ENCODE measurements at regions not wholly inside any gene's neighbourhood (a gene's known extent, or its start where the extent isn't known, plus 50 kb on each side); places are given as distances from the start of the nearest gene placed in this dataset.
"Not testable (repeated sequence)": the region's sequence is repeated elsewhere in the genome, so short reads cannot be mapped to it uniquely, and the experiment has no call there.

DNA sequence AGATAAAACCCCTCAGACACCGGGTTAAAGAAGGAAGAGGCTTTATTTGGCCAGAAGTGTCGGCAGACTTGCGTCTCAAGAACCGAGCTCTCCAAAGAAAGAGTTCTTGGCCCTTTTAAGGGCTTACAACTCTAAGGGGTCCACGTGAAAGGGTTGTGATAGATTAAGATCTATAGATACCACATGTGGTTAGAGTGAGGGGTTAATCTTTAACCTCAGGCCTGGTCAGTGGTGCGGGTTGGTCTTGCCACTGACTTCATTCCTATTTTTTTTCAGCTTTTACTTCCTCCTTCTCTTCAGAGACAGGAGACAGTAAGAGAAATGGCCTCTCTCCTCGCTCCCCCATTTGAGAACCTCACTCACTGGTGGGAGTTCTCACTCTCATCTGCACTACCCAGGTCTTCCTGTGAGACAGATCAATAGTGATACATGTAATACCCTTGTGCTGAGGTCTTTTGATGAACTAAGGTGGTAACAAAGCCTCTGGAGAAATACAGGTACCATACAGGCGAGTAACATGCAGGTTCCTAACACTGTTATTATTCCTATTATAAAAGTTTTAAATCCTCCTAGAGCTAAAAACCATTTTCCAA lies 52.4 kb upstream of the COX7C start:
- TF ChIP-seq, protein P1, sequence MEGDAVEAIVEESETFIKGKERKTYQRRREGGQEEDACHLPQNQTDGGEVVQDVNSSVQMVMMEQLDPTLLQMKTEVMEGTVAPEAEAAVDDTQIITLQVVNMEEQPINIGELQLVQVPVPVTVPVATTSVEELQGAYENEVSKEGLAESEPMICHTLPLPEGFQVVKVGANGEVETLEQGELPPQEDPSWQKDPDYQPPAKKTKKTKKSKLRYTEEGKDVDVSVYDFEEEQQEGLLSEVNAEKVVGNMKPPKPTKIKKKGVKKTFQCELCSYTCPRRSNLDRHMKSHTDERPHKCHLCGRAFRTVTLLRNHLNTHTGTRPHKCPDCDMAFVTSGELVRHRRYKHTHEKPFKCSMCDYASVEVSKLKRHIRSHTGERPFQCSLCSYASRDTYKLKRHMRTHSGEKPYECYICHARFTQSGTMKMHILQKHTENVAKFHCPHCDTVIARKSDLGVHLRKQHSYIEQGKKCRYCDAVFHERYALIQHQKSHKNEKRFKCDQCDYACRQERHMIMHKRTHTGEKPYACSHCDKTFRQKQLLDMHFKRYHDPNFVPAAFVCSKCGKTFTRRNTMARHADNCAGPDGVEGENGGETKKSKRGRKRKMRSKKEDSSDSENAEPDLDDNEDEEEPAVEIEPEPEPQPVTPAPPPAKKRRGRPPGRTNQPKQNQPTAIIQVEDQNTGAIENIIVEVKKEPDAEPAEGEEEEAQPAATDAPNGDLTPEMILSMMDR (conservative IDR thresholded peaks at IDR 0.05; ENCODE audit: low read length), result no peak
- no peak for TF ChIP-seq EZH2phosphoT487 (IDR thresholded peaks at IDR 0.05; ENCODE audit: borderline replicate concordance)
- Histone ChIP-seq H3F3A (ENCODE audit: low read depth) (no peaks in the 10 kb centered on the region), H3K79me2 (ENCODE audit: insufficient read depth, low read length) (no peaks in the 10 kb centered on the region), H4K20me1 (ENCODE audit: insufficient read depth, low read length, poor library complexity, severe bottlenecking) (no peaks in the 10 kb centered on the region), H3K36me3 (ENCODE audit: insufficient read depth, low read length) (no peaks in the 10 kb centered on the region), H3K9me3 (ENCODE audit: insufficient read depth, low read depth, low read length) (no peaks in the 10 kb centered on the region; the same call in 1 of the 2 replicates), H3K9me2 (replicated peaks; ENCODE audit: low read depth, low read length) (no peaks in the 10 kb centered on the region), H3K4me1 (ENCODE audit: insufficient read depth, low read length, poor library complexity, severe bottlenecking) (peaks cover 14% of the 10 kb centered on the region), H3K4me2 (ENCODE audit: low read depth, low read length, poor library complexity, severe bottlenecking) (no peak overlapping the region), H3K9ac (ENCODE audit: low read depth, low read length, poor library complexity, severe bottlenecking) (no peak overlapping the region), H3K4me3 (ENCODE audit: low read length, poor library complexity, severe bottlenecking) (no peak overlapping the region), H2AFZ (ENCODE audit: low read length) (peak overlapping the region; percentile 48), H3K27me3 (ENCODE audit: insufficient read depth, low read length, poor library complexity, severe bottlenecking) (no peaks in the 10 kb centered on the region)

DNA sequence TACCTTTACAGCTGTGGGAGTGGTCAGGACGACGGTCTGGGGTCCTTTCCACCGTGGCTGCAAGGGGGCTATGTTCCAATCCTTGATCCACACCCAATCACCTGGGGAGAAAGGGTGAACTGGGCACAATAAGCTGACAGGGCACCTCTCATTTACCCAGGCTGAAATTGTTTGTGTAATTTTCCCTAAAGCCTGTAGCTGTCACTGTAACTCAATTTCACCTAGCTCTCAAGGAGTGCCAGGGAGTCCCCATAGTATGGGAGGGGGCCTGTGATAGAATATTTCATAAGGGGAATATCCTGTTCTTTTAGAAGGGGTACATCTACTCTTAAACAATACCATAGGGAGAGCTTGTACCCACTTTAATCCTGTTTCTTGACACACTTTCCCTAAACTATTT lies 51.7 kb upstream of the COX7C start:
- H4K20me1 ChIP-seq (ENCODE audit: insufficient read depth, low read length, poor library complexity, severe bottlenecking); H3K79me2 ChIP-seq (ENCODE audit: insufficient read depth, low read length); H3K9me2 ChIP-seq (replicated peaks; ENCODE audit: low read depth, low read length); H3K9ac ChIP-seq (ENCODE audit: low read depth, low read length, poor library complexity, severe bottlenecking); H3F3A ChIP-seq (ENCODE audit: low read depth); H3K4me3 ChIP-seq (ENCODE audit: low read length, poor library complexity, severe bottlenecking); H3K9me3 ChIP-seq (ENCODE audit: insufficient read depth, low read depth, low read length); H3K4me2 ChIP-seq (ENCODE audit: low read depth, low read length, poor library complexity, severe bottlenecking); H3K36me3 ChIP-seq (ENCODE audit: insufficient read depth, low read length); H3K27me3 ChIP-seq (ENCODE audit: insufficient read depth, low read length, poor library complexity, severe bottlenecking): not testable (repeated sequence)
- TF ChIP-seq, protein P1 (conservative IDR thresholded peaks at IDR 0.05; ENCODE audit: low read length), result peak; percentile 54
- H2AFZ ChIP-seq (ENCODE audit: low read length), result peak overlapping the region; percentile 48; the same call in 1 of the 2 replicates
- peaks cover 14% of the 10 kb centered on the region for H3K4me1 ChIP-seq (ENCODE audit: insufficient read depth, low read length, poor library complexity, severe bottlenecking)

Data from Loucy (cell line).